ENCODE measurements at regions not wholly inside any gene's neighbourhood (a gene's known extent, or its start where the extent isn't known, plus 50 kb on each side); places are given as distances from the start of the nearest gene placed in this dataset.

DNA sequence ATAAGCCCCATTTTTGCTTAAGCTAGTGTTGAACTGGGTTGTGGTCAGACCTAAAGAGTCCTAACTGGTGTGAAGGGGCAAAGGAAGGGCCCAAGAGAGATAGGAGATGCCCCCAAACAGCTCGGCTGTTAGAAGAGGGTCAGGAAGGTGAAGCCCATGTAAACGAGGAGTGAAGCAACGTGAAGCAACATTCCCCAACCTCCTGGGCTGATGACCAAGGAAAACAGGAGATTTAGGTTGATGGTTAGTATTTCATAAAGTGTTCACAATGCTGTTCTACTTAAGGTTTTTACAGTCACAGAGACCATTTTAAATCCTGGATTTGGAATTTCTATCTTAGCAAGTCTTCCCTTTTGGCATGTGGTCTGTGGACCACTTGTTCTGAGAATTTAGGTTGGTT, 144.0 kb upstream of the SERPINE2 start:
- H3K4me2 ChIP-seq (ENCODE audit: insufficient read depth, insufficient read length, low read length) = no peak overlapping the region
- no peaks in the 10 kb centered on the region; the same call in 1 of the 2 replicates for H3K27me3 Mint-ChIP-seq (ENCODE audit: low read depth)
- TF ChIP-seq, protein P1, sequence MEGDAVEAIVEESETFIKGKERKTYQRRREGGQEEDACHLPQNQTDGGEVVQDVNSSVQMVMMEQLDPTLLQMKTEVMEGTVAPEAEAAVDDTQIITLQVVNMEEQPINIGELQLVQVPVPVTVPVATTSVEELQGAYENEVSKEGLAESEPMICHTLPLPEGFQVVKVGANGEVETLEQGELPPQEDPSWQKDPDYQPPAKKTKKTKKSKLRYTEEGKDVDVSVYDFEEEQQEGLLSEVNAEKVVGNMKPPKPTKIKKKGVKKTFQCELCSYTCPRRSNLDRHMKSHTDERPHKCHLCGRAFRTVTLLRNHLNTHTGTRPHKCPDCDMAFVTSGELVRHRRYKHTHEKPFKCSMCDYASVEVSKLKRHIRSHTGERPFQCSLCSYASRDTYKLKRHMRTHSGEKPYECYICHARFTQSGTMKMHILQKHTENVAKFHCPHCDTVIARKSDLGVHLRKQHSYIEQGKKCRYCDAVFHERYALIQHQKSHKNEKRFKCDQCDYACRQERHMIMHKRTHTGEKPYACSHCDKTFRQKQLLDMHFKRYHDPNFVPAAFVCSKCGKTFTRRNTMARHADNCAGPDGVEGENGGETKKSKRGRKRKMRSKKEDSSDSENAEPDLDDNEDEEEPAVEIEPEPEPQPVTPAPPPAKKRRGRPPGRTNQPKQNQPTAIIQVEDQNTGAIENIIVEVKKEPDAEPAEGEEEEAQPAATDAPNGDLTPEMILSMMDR (conservative IDR thresholded peaks at IDR 0.05) = no peak
- H3K4ac ChIP-seq (ENCODE audit: low read depth, low read length) = no peak overlapping the region
- H2AFZ ChIP-seq (ENCODE audit: low read length) = no peak overlapping the region
- H3K27ac ChIP-seq (ENCODE audit: insufficient read length, low read depth, low read length) = no peak overlapping the region
- H3K18ac ChIP-seq (ENCODE audit: insufficient read length, low read depth, low read length) = no peak overlapping the region
- H3T11ph ChIP-seq (ENCODE audit: low read length) = no peak overlapping the region
- H4K20me1 ChIP-seq (ENCODE audit: control insufficient read depth, insufficient read depth, insufficient read length) = no peaks in the 10 kb centered on the region
- H3K23me2 ChIP-seq (ENCODE audit: insufficient read length, low read depth, low read length, poor library complexity, severe bottlenecking) = no peaks in the 10 kb centered on the region
- peaks cover 5% of the 10 kb centered on the region for H3K9me3 ChIP-seq (ENCODE audit: control insufficient read depth, low read depth, low read length)
- H3K79me2 ChIP-seq (ENCODE audit: insufficient read depth, low read length) = no peaks in the 10 kb centered on the region
- no peaks in the 10 kb centered on the region for H3K4me1 ChIP-seq (ENCODE audit: insufficient read depth, low read length)
- no peak overlapping the region for H4K8ac ChIP-seq (replicated peaks; ENCODE audit: insufficient read length, low read depth, low read length)
- no peaks in the 10 kb centered on the region; a peak in 1 of 7 replicates for H3K36me3 Mint-ChIP-seq (ENCODE audit: insufficient read depth in 1 of 3, low read depth in 3 of 3)
- H4K91ac ChIP-seq (ENCODE audit: insufficient read length, low read depth, low read length) = no peak overlapping the region
- H4K5ac ChIP-seq (ENCODE audit: insufficient read length, low read depth, low read length) = no peak overlapping the region
- H3K4me3 Mint-ChIP-seq = no peak overlapping the region
- H3K9me3 Mint-ChIP-seq = peaks cover 0 to 3% of the 10 kb centered on the region in 2 experiments; a peak in 1 of 5 replicates
- no peak overlapping the region for H3K56ac ChIP-seq (ENCODE audit: insufficient read length, low read depth, low read length)
- no peak overlapping the region for H3K9ac ChIP-seq (ENCODE audit: extremely low read depth, insufficient read length, low read length)
- no peak overlapping the region for H2BK15ac ChIP-seq (ENCODE audit: low read depth, low read length)
- no peak overlapping the region for H2AK5ac ChIP-seq (ENCODE audit: insufficient read length, low read length)
- no peak overlapping the region for H2BK12ac ChIP-seq (ENCODE audit: insufficient read length, low read depth, low read length)
- H2BK5ac ChIP-seq (ENCODE audit: insufficient read length, low read length) = no peak overlapping the region
- no peak overlapping the region for H2BK20ac ChIP-seq (ENCODE audit: low read depth, low read length, poor library complexity, severe bottlenecking)
- H3K4me1 Mint-ChIP-seq = peaks cover 5% of the 10 kb centered on the region in 2 experiments; a peak in 3 of 4 replicates
- WGBS (ENCODE audit: extremely low coverage, insufficient read length, low lambda C conversion rate) = no CpG with 5 or more reads among the region's 3 CpGs
- DNase-seq = no peak
- no peaks in the 10 kb centered on the region for H3K27me3 ChIP-seq (ENCODE audit: insufficient read depth, low read length)
- H3K23ac ChIP-seq (ENCODE audit: insufficient read length, low read depth, low read length) = no peak overlapping the region
- no peak overlapping the region for H3K14ac ChIP-seq (ENCODE audit: insufficient read depth, low read length)
- no peak overlapping the region for H2BK120ac ChIP-seq (ENCODE audit: low read depth, low read length, poor library complexity, severe bottlenecking)
- H3K79me1 ChIP-seq (ENCODE audit: insufficient read depth, low read depth, low read length, poor library complexity, severe bottlenecking) = no peaks in the 10 kb centered on the region
- no peak overlapping the region; a peak in 1 of 7 replicates for H3K27ac Mint-ChIP-seq

Data from H9 (cell line).